H9 (cell line): ENCODE measurements at regions not wholly inside any gene's neighbourhood (a gene's known extent, or its start where the extent isn't known, plus 50 kb on each side); places are given as distances from the start of the nearest gene placed in this dataset.

Source experiments
- DNase-seq: peaks from one replicate; pipeline ENCODE4 v3.0.0-alpha.2; 2017
- H2AFZ ChIP-seq: one replicate; pipeline ENCODE4 v1.6.1; 2013; ENCODE audit warnings: mild to moderate bottlenecking, low read length, control low read depth, moderate library complexity
- H2AK5ac ChIP-seq: 2 replicates; pipeline ENCODE4 v1.6.1; 2013; ENCODE audit warnings: low read length, control low read depth, mixed read lengths; ENCODE audit not compliant: insufficient read length
- H2BK120ac ChIP-seq: one replicate; pipeline ENCODE4 v1.6.1; 2013; ENCODE audit warnings: low read depth, mild to moderate bottlenecking, low read length, control low read depth, inconsistent platforms; ENCODE audit not compliant: poor library complexity, severe bottlenecking
- H2BK12ac ChIP-seq: 2 replicates; pipeline ENCODE4 v1.6.1; 2013; ENCODE audit warnings: low read length, control low read depth, mixed read lengths, low read depth; ENCODE audit not compliant: insufficient read length
- H2BK15ac ChIP-seq: 2 replicates; pipeline ENCODE4 v1.6.1; 2013; ENCODE audit warnings: low read depth, low read length, control low read depth
- H2BK20ac ChIP-seq: one replicate; pipeline ENCODE4 v1.6.1; 2013; ENCODE audit warnings: low read depth, mild to moderate bottlenecking, low read length, control low read depth, inconsistent platforms; ENCODE audit not compliant: poor library complexity, severe bottlenecking
- H2BK5ac ChIP-seq: 2 replicates; pipeline ENCODE4 v1.6.1; 2013; ENCODE audit warnings: low read length, control low read depth, mixed read lengths; ENCODE audit not compliant: insufficient read length
- H3K14ac ChIP-seq: 2 replicates; pipeline ENCODE4 v1.6.1; 2013; ENCODE audit warnings: low read length, control low read depth; ENCODE audit not compliant: insufficient read depth
- H3K18ac ChIP-seq: 2 replicates; pipeline ENCODE4 v1.6.1; 2013; ENCODE audit warnings: low read depth, mild to moderate bottlenecking, mixed read lengths, low read length, control low read depth; ENCODE audit not compliant: insufficient read length
- H3K23ac ChIP-seq: 2 replicates; pipeline ENCODE4 v1.6.1; 2013; ENCODE audit warnings: low read length, control low read depth, mixed read lengths, low read depth; ENCODE audit not compliant: insufficient read length
- H3K23me2 ChIP-seq: 2 replicates; pipeline ENCODE4 v1.6.1; 2013; ENCODE audit warnings: low read depth, mild to moderate bottlenecking, mixed read lengths, low read length, control low read depth; ENCODE audit not compliant: insufficient read length, poor library complexity, severe bottlenecking
- H3K27ac ChIP-seq: 2 replicates; pipeline ENCODE4 v1.5.1; 2013; ENCODE audit warnings: low read length, control low read depth, mixed read lengths, low read depth; ENCODE audit not compliant: insufficient read length
- H3K27me3 ChIP-seq: 2 replicates; pipeline ENCODE4 v1.6.1; 2013; ENCODE audit warnings: low read length, control low read depth, inconsistent platforms; ENCODE audit not compliant: insufficient read depth
- H3K4ac ChIP-seq: 2 replicates; pipeline ENCODE4 v1.6.1; 2013; ENCODE audit warnings: low read depth, mild to moderate bottlenecking, control low read depth, inconsistent platforms, low read length, moderate library complexity
- H3K4me1 ChIP-seq: 2 replicates; pipeline ENCODE4 v1.6.1; 2013; ENCODE audit warnings: low read length, control low read depth, inconsistent platforms; ENCODE audit not compliant: insufficient read depth
- H3K4me2 ChIP-seq: 2 replicates; pipeline ENCODE4 v1.6.1; 2013; ENCODE audit warnings: low read length, control low read depth, mixed read lengths; ENCODE audit not compliant: insufficient read length, insufficient read depth
- H3K56ac ChIP-seq: 2 replicates; pipeline ENCODE4 v1.6.1; 2013; ENCODE audit warnings: low read depth, mild to moderate bottlenecking, mixed read lengths, low read length, control low read depth; ENCODE audit not compliant: insufficient read length
- H3K79me1 ChIP-seq: 2 replicates; pipeline ENCODE4 v1.6.1; 2013; ENCODE audit warnings: low read depth, mild to moderate bottlenecking, moderate library complexity, low read length, control low read depth, inconsistent platforms; ENCODE audit not compliant: insufficient read depth, poor library complexity, severe bottlenecking
- H3K79me2 ChIP-seq: 2 replicates; pipeline ENCODE4 v1.6.1; 2013; ENCODE audit warnings: low read length, control low read depth, inconsistent platforms; ENCODE audit not compliant: insufficient read depth
- H3K9ac ChIP-seq: 2 replicates; pipeline ENCODE4 v1.6.1; 2013; ENCODE audit warnings: low read length, control low read depth, mixed read lengths; ENCODE audit not compliant: insufficient read length; ENCODE audit errors: extremely low read depth
- H3K9me3 ChIP-seq: one replicate; pipeline ENCODE4 v1.6.1; 2013; ENCODE audit warnings: low read depth, low read length, inconsistent platforms; ENCODE audit not compliant: control insufficient read depth
- H3T11ph ChIP-seq: one replicate; pipeline ENCODE4 v1.6.1; 2013; ENCODE audit warnings: mild to moderate bottlenecking, low read length, control low read depth, inconsistent platforms
- H4K20me1 ChIP-seq: one replicate; pipeline ENCODE4 v1.6.1; 2013; ENCODE audit not compliant: control insufficient read depth, insufficient read length, insufficient read depth
- H4K5ac ChIP-seq: 2 replicates; pipeline ENCODE4 v1.6.1; 2013; ENCODE audit warnings: low read depth, mild to moderate bottlenecking, mixed read lengths, low read length, control low read depth; ENCODE audit not compliant: insufficient read length
- H4K8ac ChIP-seq: replicated peaks from 2 replicates; pipeline ENCODE4 v1.6.1; 2013; ENCODE audit warnings: low read length, control low read depth, mixed read lengths, low read depth; ENCODE audit not compliant: insufficient read length
- H4K91ac ChIP-seq: 2 replicates; pipeline ENCODE4 v1.6.1; 2013; ENCODE audit warnings: low read depth, mild to moderate bottlenecking, moderate library complexity, mixed read lengths, low read length, control low read depth; ENCODE audit not compliant: insufficient read length
- H3K27ac Mint-ChIP-seq, 3 experiments: 2 replicates in 2 of 3; 3 replicates in 1 of 3; pipeline ENCODE4 v1.8.0; 2020 to 2021; ENCODE audit warnings: mixed read lengths in 3 of 3, mild to moderate bottlenecking in 1 of 3, moderate library complexity in 1 of 3
- H3K27me3 Mint-ChIP-seq: 2 replicates; pipeline ENCODE4 v1.8.0; 2021; ENCODE audit warnings: low read depth, mild to moderate bottlenecking, moderate library complexity, mixed read lengths
- H3K36me3 Mint-ChIP-seq, 3 experiments: 2 replicates in 2 of 3; 3 replicates in 1 of 3; pipeline ENCODE4 v1.8.0; 2020 to 2021; ENCODE audit warnings: low read depth in 3 of 3, mixed read lengths in 3 of 3; ENCODE audit not compliant: insufficient read depth in 1 of 3
- H3K4me1 Mint-ChIP-seq, 2 experiments: 2 replicates each; pipeline ENCODE4 v1.8.0; 2020; ENCODE audit warnings: mixed read lengths in 2 of 2
- H3K4me3 Mint-ChIP-seq, 2 experiments: 2 replicates in 1 of 2; 3 replicates in 1 of 2; pipeline ENCODE4 v1.8.0; 2020 to 2021; ENCODE audit warnings: mild to moderate bottlenecking in 2 of 2, mixed read lengths in 2 of 2, moderate library complexity in 1 of 2
- H3K9me3 Mint-ChIP-seq, 2 experiments: 2 replicates in 1 of 2; 3 replicates in 1 of 2; pipeline ENCODE4 v1.8.0; 2020; ENCODE audit warnings: mild to moderate bottlenecking in 2 of 2, mixed read lengths in 2 of 2, moderate library complexity in 1 of 2
- WGBS: extraction: QIAGEN DNeasy Blood & Tissue Kit; methylation state at CpG from one replicate; pipeline ENCODE4 v1.1.7; 2013; ENCODE audit warnings: missing lambda C conversion rate, low lambda C conversion rate, mixed read lengths; ENCODE audit not compliant: insufficient read length; ENCODE audit errors: extremely low coverage; 5-methylcytosine and 5-hydroxymethylcytosine counted together
- TF ChIP-seq, protein P1 (sequence below): fragments of 200-600 bp; sonication (generic); conservative IDR thresholded peaks from 3 replicates; pipeline ENCODE4 v1.8.0; 2021; ENCODE audit warnings: antibody characterized with exemption, mild to moderate bottlenecking

DNA sequence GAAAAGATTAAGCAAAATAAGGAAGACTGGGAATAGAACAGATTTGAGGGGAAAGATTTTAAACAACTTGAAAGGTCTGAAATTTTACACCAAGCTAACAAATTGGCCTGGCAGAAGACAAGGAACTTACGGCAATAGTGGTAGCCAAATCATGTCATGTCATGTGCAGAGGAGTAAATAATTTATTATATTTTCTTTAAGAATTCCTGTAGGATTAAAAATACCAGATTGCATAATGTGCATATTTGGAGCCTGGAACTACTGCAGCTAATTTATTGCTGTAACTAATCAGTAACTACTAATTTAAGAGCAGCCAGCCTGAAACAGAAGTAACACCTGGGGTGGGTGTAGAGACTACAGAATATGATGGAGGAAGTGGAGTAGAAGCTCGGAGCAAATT lies 334.3 kb downstream of the TGFB2 start:
- H4K5ac ChIP-seq: no peak overlapping the region
- no peak overlapping the region for H3K4ac ChIP-seq
- Mint-ChIP-seq H3K4me1 (peaks cover 6 to 8% of the 10 kb centered on the region in 2 experiments), H3K27me3 (no peaks in the 10 kb centered on the region), H3K4me3 (no peak overlapping the region), H3K27ac (no peak overlapping the region), H3K9me3 (no peaks in the 10 kb centered on the region), H3K36me3 (no peaks in the 10 kb centered on the region)
- no peak overlapping the region for H3K14ac ChIP-seq
- H4K91ac ChIP-seq: no peak overlapping the region
- no peak overlapping the region for H2BK15ac ChIP-seq
- H3K27ac ChIP-seq: no peak overlapping the region
- H3K9ac ChIP-seq: no peak overlapping the region
- H2BK120ac ChIP-seq: no peak overlapping the region
- H2BK5ac ChIP-seq: no peak overlapping the region
- H3K18ac ChIP-seq: no peak overlapping the region
- no peak overlapping the region for H3K23ac ChIP-seq
- H3T11ph ChIP-seq: no peak overlapping the region
- H3K23me2 ChIP-seq: no peaks in the 10 kb centered on the region
- no peaks in the 10 kb centered on the region for H3K79me1 ChIP-seq
- H2BK20ac ChIP-seq: no peak overlapping the region
- H2AK5ac ChIP-seq: no peak overlapping the region
- H2AFZ ChIP-seq: no peak overlapping the region
- H4K8ac ChIP-seq: no peak overlapping the region
- no peaks in the 10 kb centered on the region for H3K9me3 ChIP-seq
- H4K20me1 ChIP-seq: no peaks in the 10 kb centered on the region
- H3K79me2 ChIP-seq: no peaks in the 10 kb centered on the region
- H3K4me2 ChIP-seq: no peak overlapping the region
- H3K56ac ChIP-seq: no peak overlapping the region
- no peaks in the 10 kb centered on the region for H3K4me1 ChIP-seq
- no peak for DNase-seq
- H3K27me3 ChIP-seq: no peaks in the 10 kb centered on the region
- no CpG with 5 or more reads among the region's 2 CpGs for WGBS
- TF ChIP-seq, protein P1, sequence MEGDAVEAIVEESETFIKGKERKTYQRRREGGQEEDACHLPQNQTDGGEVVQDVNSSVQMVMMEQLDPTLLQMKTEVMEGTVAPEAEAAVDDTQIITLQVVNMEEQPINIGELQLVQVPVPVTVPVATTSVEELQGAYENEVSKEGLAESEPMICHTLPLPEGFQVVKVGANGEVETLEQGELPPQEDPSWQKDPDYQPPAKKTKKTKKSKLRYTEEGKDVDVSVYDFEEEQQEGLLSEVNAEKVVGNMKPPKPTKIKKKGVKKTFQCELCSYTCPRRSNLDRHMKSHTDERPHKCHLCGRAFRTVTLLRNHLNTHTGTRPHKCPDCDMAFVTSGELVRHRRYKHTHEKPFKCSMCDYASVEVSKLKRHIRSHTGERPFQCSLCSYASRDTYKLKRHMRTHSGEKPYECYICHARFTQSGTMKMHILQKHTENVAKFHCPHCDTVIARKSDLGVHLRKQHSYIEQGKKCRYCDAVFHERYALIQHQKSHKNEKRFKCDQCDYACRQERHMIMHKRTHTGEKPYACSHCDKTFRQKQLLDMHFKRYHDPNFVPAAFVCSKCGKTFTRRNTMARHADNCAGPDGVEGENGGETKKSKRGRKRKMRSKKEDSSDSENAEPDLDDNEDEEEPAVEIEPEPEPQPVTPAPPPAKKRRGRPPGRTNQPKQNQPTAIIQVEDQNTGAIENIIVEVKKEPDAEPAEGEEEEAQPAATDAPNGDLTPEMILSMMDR: no peak
- H2BK12ac ChIP-seq: no peak overlapping the region
